ENCODE measurements at regions not wholly inside any gene's neighbourhood (a gene's known extent, or its start where the extent isn't known, plus 50 kb on each side); places are given as distances from the start of the nearest gene placed in this dataset.

- TF ChIP-seq, protein P1, sequence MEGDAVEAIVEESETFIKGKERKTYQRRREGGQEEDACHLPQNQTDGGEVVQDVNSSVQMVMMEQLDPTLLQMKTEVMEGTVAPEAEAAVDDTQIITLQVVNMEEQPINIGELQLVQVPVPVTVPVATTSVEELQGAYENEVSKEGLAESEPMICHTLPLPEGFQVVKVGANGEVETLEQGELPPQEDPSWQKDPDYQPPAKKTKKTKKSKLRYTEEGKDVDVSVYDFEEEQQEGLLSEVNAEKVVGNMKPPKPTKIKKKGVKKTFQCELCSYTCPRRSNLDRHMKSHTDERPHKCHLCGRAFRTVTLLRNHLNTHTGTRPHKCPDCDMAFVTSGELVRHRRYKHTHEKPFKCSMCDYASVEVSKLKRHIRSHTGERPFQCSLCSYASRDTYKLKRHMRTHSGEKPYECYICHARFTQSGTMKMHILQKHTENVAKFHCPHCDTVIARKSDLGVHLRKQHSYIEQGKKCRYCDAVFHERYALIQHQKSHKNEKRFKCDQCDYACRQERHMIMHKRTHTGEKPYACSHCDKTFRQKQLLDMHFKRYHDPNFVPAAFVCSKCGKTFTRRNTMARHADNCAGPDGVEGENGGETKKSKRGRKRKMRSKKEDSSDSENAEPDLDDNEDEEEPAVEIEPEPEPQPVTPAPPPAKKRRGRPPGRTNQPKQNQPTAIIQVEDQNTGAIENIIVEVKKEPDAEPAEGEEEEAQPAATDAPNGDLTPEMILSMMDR (conservative IDR thresholded peaks at IDR 0.05), result no peak
- no peak for TF ChIP-seq EZH2 (IDR thresholded peaks at IDR 0.05; ENCODE audit: low read depth)
These were observed 62.9 kb upstream of the RAP2B start for GRCh38 chr3:153099131-153099530.

Data from PC-9 (cell line).